Tibial nerve (tissue), 4 donors: ENCODE measurements at regions not wholly inside any gene's neighbourhood (a gene's known extent, or its start where the extent isn't known, plus 50 kb on each side); places are given as distances from the start of the nearest gene placed in this dataset.
"Not testable (repeated sequence)": the region's sequence is repeated elsewhere in the genome, so short reads cannot be mapped to it uniquely, and the experiment has no call there.

ENCODE experiments used
- DNase-seq, 2 donors: peaks; one replicate each; pipeline ENCODE4 v3.0.0-alpha.2; 2019; ENCODE audit warnings: low spot score in 2 of 2
- H3K27ac ChIP-seq, 4 donors: fragments of 200-600 bp; sonication (generic) in 3 of 4; one replicate each; pipeline ENCODE4 v1.5.1; 2017 to 2019; ENCODE audit warnings: mild to moderate bottlenecking in 1 of 4
- H3K27me3 ChIP-seq, 2 donors: fragments of 200-600 bp; sonication (generic) in 1 of 2; one replicate each; pipeline versions ENCODE4 v1.5.1 to v1.6.0; 2017 to 2019
- H3K36me3 ChIP-seq, 3 donors: fragments of 200-600 bp; sonication (generic); one replicate each; pipeline ENCODE4 v1.5.1; 2018 to 2019
- H3K4me1 ChIP-seq, 4 donors: fragments of 200-600 bp; sonication (generic) in 3 of 4; one replicate each; pipeline ENCODE4 v1.5.1; 2017 to 2019
- H3K4me3 ChIP-seq, 4 donors: fragments of 200-600 bp; sonication (generic) in 3 of 4; one replicate each; pipeline ENCODE4 v1.5.1; 2017 to 2019; ENCODE audit warnings: mild to moderate bottlenecking in 1 of 4, moderate library complexity in 1 of 4
- H3K9me3 ChIP-seq, 4 donors: fragments of 200-600 bp; sonication (generic) in 3 of 4; one replicate each; pipeline ENCODE4 v1.5.1; 2017 to 2019
- EP300 ChIP-seq, 2 donors: sonication (generic); formaldehyde crosslinking; IDR thresholded peaks; one replicate each; pipeline ENCODE4 v1.6.1; 2017; ENCODE audit warnings: antibody characterized with exemption in 2 of 2, mild to moderate bottlenecking in 1 of 2
- POLR2A ChIP-seq, 2 donors: fragments of 450-650 bp; IDR thresholded peaks; one replicate each; pipeline ENCODE4 v1.6.1; 2017; ENCODE audit warnings: antibody characterized with exemption in 2 of 2, mild to moderate bottlenecking in 2 of 2, moderate library complexity in 2 of 2
- WGBS, 2 donors: methylation state at CpG; one replicate each; pipeline ENCODE4 v1.1.5; 2018; 5-methylcytosine and 5-hydroxymethylcytosine counted together
- TF ChIP-seq, protein P1 (sequence below), 5 experiments: fragments of 200-600 bp in 3 of 5; fragments of 450-650 bp in 2 of 5; sonication (generic) in 3 of 5; IDR thresholded peaks; one replicate each; pipeline ENCODE4 v1.5.1; 2016 to 2019; ENCODE audit warnings: antibody characterized with exemption in 5 of 5, mild to moderate bottlenecking in 3 of 5, moderate library complexity in 2 of 5

GRCh38 chr2:173568054-173568453 is 213.4 kb downstream of the CDCA7 start:
- H3K27ac ChIP-seq: no peak overlapping the region
- H3K4me3 ChIP-seq: no peak overlapping the region
- peaks cover 0 to 10% (median 1%) of the 10 kb centered on the region in 4 donors for H3K4me1 ChIP-seq
- H3K27me3 ChIP-seq: no peaks in the 10 kb centered on the region
- H3K36me3 ChIP-seq: no peaks in the 10 kb centered on the region
- no peak for TF ChIP-seq EP300 (IDR thresholded peaks at IDR 0.05)
- TF ChIP-seq, protein P1, sequence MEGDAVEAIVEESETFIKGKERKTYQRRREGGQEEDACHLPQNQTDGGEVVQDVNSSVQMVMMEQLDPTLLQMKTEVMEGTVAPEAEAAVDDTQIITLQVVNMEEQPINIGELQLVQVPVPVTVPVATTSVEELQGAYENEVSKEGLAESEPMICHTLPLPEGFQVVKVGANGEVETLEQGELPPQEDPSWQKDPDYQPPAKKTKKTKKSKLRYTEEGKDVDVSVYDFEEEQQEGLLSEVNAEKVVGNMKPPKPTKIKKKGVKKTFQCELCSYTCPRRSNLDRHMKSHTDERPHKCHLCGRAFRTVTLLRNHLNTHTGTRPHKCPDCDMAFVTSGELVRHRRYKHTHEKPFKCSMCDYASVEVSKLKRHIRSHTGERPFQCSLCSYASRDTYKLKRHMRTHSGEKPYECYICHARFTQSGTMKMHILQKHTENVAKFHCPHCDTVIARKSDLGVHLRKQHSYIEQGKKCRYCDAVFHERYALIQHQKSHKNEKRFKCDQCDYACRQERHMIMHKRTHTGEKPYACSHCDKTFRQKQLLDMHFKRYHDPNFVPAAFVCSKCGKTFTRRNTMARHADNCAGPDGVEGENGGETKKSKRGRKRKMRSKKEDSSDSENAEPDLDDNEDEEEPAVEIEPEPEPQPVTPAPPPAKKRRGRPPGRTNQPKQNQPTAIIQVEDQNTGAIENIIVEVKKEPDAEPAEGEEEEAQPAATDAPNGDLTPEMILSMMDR (IDR thresholded peaks at IDR 0.05): no peak
- no peak for TF ChIP-seq POLR2A (IDR thresholded peaks at IDR 0.05)
- peaks cover 0 to 9% (median 0%) of the 10 kb centered on the region in 4 donors for H3K9me3 ChIP-seq
- DNase-seq: peak in 1 of 2 donors; percentile 19
- WGBS, 2 donors: 53% methylated on average over 3 of the region's 3 CpGs

- Histone ChIP-seq H3K27ac (no peak overlapping the region), H3K27me3 (no peaks in the 10 kb centered on the region), H3K4me3 (no peak overlapping the region), H3K4me1 (peaks cover 0 to 10% (median 1%) of the 10 kb centered on the region in 4 donors), H3K36me3 (no peaks in the 10 kb centered on the region), H3K9me3 (no peaks in the 10 kb centered on the region)
- no peak for DNase-seq
- 14 to 18% methylated on average over 10 of the region's 10 CpGs for WGBS, 2 donors
- TF ChIP-seq, protein P1 (IDR thresholded peaks at IDR 0.05): no peak
- TF ChIP-seq POLR2A (IDR thresholded peaks at IDR 0.05): no peak
- TF ChIP-seq EP300 (IDR thresholded peaks at IDR 0.05): no peak
These were observed 216.5 kb downstream of the CDCA7 start for GRCh38 chr2:173571021-173571821.

GRCh38 chr2:173571887-173572680 is 217.4 kb downstream of the CDCA7 start:
- no peak overlapping the region for H3K4me3 ChIP-seq
- TF ChIP-seq EP300 (IDR thresholded peaks at IDR 0.05): no peak
- TF ChIP-seq, protein P1 (IDR thresholded peaks at IDR 0.05): no peak
- TF ChIP-seq POLR2A (IDR thresholded peaks at IDR 0.05): no peak
- no peaks in the 10 kb centered on the region for H3K9me3 ChIP-seq
- no peaks in the 10 kb centered on the region for H3K27me3 ChIP-seq
- H3K4me1 ChIP-seq: peaks cover 0 to 10% (median 1%) of the 10 kb centered on the region in 4 donors
- no peak for DNase-seq
- WGBS, 2 donors: 34 to 35% methylated on average over 5 of the region's 5 CpGs
- no peaks in the 10 kb centered on the region for H3K36me3 ChIP-seq
- H3K27ac ChIP-seq: no peak overlapping the region

- Histone ChIP-seq H3K9me3 (no peaks in the 10 kb centered on the region), H3K27ac (no peak overlapping the region), H3K36me3 (no peaks in the 10 kb centered on the region), H3K4me1 (peaks cover 0 to 10% (median 1%) of the 10 kb centered on the region in 4 donors), H3K4me3 (no peak overlapping the region), H3K27me3 (no peaks in the 10 kb centered on the region)
- no peak for TF ChIP-seq POLR2A (IDR thresholded peaks at IDR 0.05)
- TF ChIP-seq, protein P1 (IDR thresholded peaks at IDR 0.05): no peak
- no peak for TF ChIP-seq EP300 (IDR thresholded peaks at IDR 0.05)
- no peak for DNase-seq
- 82 to 91% methylated on average over 1 of the region's 1 CpG for WGBS, 2 donors
These were observed 218.2 kb downstream of the CDCA7 start for GRCh38 chr2:173572848-173573247.

- not testable (repeated sequence) for H3K4me3 ChIP-seq, H3K9me3 ChIP-seq, H3K27ac ChIP-seq, DNase-seq, H3K36me3 ChIP-seq, H3K27me3 ChIP-seq
- 87 to 92% methylated on average over 3 of the region's 3 CpGs for WGBS, 2 donors
- peaks cover 0 to 10% (median 1%) of the 10 kb centered on the region in 4 donors for H3K4me1 ChIP-seq
These were observed 219.1 kb downstream of the CDCA7 start for GRCh38 chr2:173573782-173574181.
